ENCODE measurements at regions not wholly inside any gene's neighbourhood (a gene's known extent, or its start where the extent isn't known, plus 50 kb on each side); places are given as distances from the start of the nearest gene placed in this dataset.

DNA sequence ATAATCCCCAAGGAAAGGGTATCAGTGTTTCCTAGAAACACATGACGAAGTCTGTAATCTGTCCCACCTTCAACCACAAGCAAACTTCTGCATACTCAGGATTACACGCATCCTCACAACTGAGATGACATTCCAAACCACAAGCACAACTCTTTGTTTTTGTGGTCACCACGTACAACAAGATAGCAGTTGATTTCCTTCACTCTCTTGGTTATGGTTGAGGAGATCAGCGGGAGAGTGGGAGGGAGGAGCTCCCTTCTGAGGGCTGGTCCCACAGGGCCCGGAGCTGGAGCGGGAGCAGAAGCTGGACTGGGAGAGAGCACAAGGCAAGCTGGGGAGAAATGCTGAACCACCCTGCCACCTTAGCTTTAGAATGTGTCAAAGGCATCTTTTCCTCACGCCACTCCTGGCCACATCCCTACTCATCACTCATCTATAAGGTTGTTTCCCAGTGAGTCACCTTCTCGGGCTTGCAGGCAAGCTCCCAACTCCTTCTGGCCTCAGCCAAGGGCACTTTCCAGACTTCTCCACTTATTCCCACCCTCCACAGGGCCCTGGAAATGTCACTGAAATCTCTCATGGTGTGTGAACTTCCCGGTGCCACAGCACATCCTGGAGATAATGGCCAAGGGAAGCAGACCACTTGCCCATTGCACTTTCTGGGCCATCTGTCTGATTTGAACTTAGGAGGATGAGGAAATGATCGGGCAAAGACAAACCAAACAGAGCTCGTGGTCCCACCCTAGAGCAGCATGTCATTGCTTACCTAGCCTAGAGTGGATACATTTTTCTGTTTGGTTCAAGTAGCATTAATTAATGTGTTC is 98.9 kb upstream of the LGALSL start:
- DNase-seq (ENCODE audit: low read depth in 1 of 2, low spot score in 2 of 2), result no peak
- FAIRE-seq, result no peak
- Histone ChIP-seq H3K79me1 (ENCODE audit: low read depth, low read length) (no peaks in the 10 kb centered on the region), H3K27me3 (replicated peaks in 1 of 4; ENCODE audit: control insufficient read depth in 3 of 4, extremely low read depth in 1 of 4, insufficient read depth in 3 of 4, low read length in 3 of 4) (0 out of 7 replicates have a peak, but pooled peaks cover 0 to 4% (median 0%) of the 10 kb centered on the region in 4 experiments), H3K14ac (ENCODE audit: insufficient read length) (no peak overlapping the region), H3K23ac (ENCODE audit: insufficient read length) (no peak overlapping the region), H3K56ac (replicated peaks; ENCODE audit: insufficient read length, low read depth, low read length) (no peak overlapping the region), H3K79me2 (ENCODE audit: control insufficient read depth in 1 of 2, insufficient read depth in 2 of 2, low read length in 2 of 2) (no peaks in the 10 kb centered on the region), H4K20me1 (replicated peaks in 1 of 2; ENCODE audit: control insufficient read depth in 1 of 2, insufficient read depth in 2 of 2, low read length in 2 of 2) (no peaks in the 10 kb centered on the region), H4K91ac (replicated peaks; ENCODE audit: insufficient read length, low read length) (no peak overlapping the region), H3K4me2 (ENCODE audit: insufficient read depth in 1 of 2, low read depth in 2 of 2, low read length in 2 of 2) (no peak overlapping the region), H3K4me3 (ENCODE audit: extremely low read depth in 1 of 4, insufficient read depth in 2 of 4, low read depth in 3 of 4, low read length in 4 of 4) (no peak overlapping the region), H2BK120ac (replicated peaks; ENCODE audit: low read depth, low read length) (no peak overlapping the region), H3K9ac (replicated peaks in 1 of 4; ENCODE audit: extremely low read depth in 1 of 4, low read depth in 3 of 4, low read length in 3 of 4) (no peak overlapping the region), H3K4me1 (replicated peaks in 1 of 4; ENCODE audit: control insufficient read depth in 3 of 4, insufficient read depth in 4 of 4, low read length in 3 of 4) (peaks cover 0 to 7% (median 3%) of the 10 kb centered on the region in 4 experiments; a peak in 3 of 7 replicates), H4K5ac (ENCODE audit: insufficient read length, low read depth, low read length) (no peak overlapping the region), H2AFZ (ENCODE audit: low read length) (no peak overlapping the region), H2BK15ac (ENCODE audit: low read length) (no peak overlapping the region), H2BK20ac (ENCODE audit: low read length) (no peak overlapping the region), H2AK5ac (ENCODE audit: low read depth, low read length) (no peak overlapping the region), H2BK12ac (ENCODE audit: low read depth, low read length) (no peak overlapping the region), H3K23me2 (ENCODE audit: low read depth, low read length) (no peaks in the 10 kb centered on the region), H3K27ac (ENCODE audit: low read depth, low read length) (no peak overlapping the region), H3K9me3 (ENCODE audit: insufficient read depth in 2 of 2, low read depth in 1 of 2, low read length in 1 of 2) (no peaks in the 10 kb centered on the region), H4K8ac (ENCODE audit: extremely low read depth, insufficient read depth, low read length) (no peak overlapping the region), H2BK5ac (ENCODE audit: low read depth, low read length) (no peak overlapping the region), H3K36me3 (ENCODE audit: control insufficient read depth in 2 of 4, insufficient read depth in 4 of 4, low read length in 3 of 4) (no peaks in the 10 kb centered on the region), H3K18ac (ENCODE audit: extremely low read depth, low read length) (no peak overlapping the region), H3K4ac (replicated peaks; ENCODE audit: insufficient read length, low read depth, low read length) (no peak overlapping the region)
- POLR2A ChIA-PET (ENCODE audit: partially characterized antibody), result interaction anchor here (0.6 to 0.9 kb wide), 2 partner anchors 98 to 100 kb away, joined by 3 to 4 read pairs; no protein-coding TSS in a partner anchor
- 89% methylated on average over 11 of the region's 11 CpGs; no CpG with 5 or more reads in 1 of the 2 experiments for WGBS, 2 experiments (ENCODE audit: extremely low coverage in 1 of 2, insufficient coverage in 1 of 2, insufficient read length in 1 of 2, insufficient replicate concordance in 2 of 2, low coverage in 1 of 2, low lambda C conversion rate in 2 of 2, missing lambda C conversion rate in 1 of 2)
- CTCF ChIA-PET (ENCODE audit: partially characterized antibody), result interaction anchor here (0.6 to 3.4 kb wide), 4 partner anchors 8 to 501 kb away, joined by 3 to 10 read pairs (median 4); no protein-coding TSS in a partner anchor
- TF ChIP-seq SAP30 (IDR thresholded peaks at IDR 0.05; ENCODE audit: insufficient read depth, insufficient replicate concordance, low read length), result no peak
- TF ChIP-seq FOSL1 (IDR thresholded peaks at IDR 0.05; ENCODE audit: insufficient read depth, low read depth, low read length), result no peak
- TF ChIP-seq TCF12 (IDR thresholded peaks at IDR 0.05; ENCODE audit: low read depth, low read length), result no peak
- no peak for TF ChIP-seq CBX5 (IDR thresholded peaks at IDR 0.05; ENCODE audit: low read depth, low read length)
- no peak for TF ChIP-seq TAF1 (IDR thresholded peaks at IDR 0.05; ENCODE audit: low read depth, low read length)
- no peak for TF ChIP-seq EGR1 (IDR thresholded peaks at IDR 0.05; ENCODE audit: borderline replicate concordance, low read depth, low read length)
- TF ChIP-seq CTBP2 (IDR thresholded peaks at IDR 0.05; ENCODE audit: borderline replicate concordance, insufficient read depth, insufficient read length, low read length), result no peak

Measured in H1 (cell line).